DND-41 (cell line): ENCODE measurements at regions not wholly inside any gene's neighbourhood (a gene's known extent, or its start where the extent isn't known, plus 50 kb on each side); places are given as distances from the start of the nearest gene placed in this dataset.

Source experiments
- CTCF ChIP-seq: IDR thresholded peaks from 2 replicates; pipeline ENCODE4 v1.5.1; 2012; ENCODE audit warnings: borderline replicate concordance, low read length, moderate library complexity, mild to moderate bottlenecking; ENCODE audit not compliant: poor library complexity, severe bottlenecking; ENCODE audit errors: extremely low read depth
- EZH2 ChIP-seq: IDR thresholded peaks from 3 replicates; pipeline ENCODE4 v1.6.1; 2012; ENCODE audit warnings: borderline replicate concordance, low read depth, mild to moderate bottlenecking, moderate library complexity, low read length, inconsistent platforms; ENCODE audit not compliant: severe bottlenecking

GRCh38 chr7:56479748-56480147 lies 363.5 kb upstream of the NUPR2 start:
- TF ChIP-seq CTCF (no peak), EZH2 (no peak)
